ENCODE measurements at regions not wholly inside any gene's neighbourhood (a gene's known extent, or its start where the extent isn't known, plus 50 kb on each side); places are given as distances from the start of the nearest gene placed in this dataset.

DNA sequence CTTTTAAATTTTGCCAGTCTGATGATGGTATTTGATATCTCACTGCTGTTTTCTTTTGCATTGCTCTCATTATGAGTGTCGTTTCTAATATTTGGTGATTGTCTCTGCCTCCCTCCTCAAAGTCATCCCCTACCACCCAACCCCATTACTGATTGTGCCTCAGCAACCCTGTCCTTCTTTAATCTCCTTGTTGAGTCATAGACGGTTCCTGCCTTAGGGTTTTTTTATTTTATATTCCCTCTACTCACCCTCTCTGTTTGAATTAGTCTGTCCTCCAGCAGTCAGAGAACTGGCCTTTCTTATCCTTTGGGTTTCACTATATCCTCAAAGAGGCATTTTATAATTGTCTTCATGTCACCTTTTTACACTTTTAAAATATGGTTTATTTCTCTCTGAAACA is 409.3 kb upstream of the CPEB2 start:
- no peak for DNase-seq

DNA sequence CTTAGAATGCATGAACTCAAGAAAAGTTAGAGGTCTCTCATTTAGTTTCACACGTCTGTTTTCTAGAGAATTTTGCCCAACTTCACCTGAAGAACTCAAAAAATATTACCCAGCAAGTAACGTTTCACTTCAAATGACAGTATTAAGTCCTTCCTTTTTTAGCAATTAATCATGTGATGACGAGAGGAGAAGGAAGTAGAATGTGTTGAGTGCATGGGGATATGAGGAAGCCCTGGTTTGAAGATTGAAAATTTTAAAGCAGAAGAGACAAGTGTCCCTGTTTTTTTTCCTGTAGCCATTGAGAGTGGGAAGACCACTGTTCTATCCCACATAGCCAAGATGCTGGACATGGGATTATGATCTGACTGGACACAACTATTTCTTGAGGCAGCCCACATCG is 406.3 kb upstream of the CPEB2 start:
- no peak for DNase-seq

DNA sequence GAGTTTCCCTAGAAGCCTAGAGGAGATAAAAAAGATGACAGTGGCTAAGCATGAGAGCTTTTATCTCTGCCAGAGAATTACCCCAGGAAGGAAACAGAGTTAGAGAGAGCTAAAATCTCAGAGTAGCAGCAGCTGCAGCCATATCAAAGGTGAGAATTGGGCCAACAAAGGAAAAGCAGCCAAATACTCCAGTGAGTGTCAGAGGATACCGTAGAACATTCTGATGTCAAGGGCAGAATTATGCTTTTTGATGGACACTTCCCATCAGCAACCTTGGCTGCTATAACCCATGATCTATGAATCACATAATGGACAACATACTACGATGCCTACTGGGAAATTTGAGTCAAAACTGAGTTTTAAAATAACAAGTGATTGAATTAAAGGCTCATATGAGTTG is 405.8 kb upstream of the CPEB2 start:
- DNase-seq: no peak

DNA sequence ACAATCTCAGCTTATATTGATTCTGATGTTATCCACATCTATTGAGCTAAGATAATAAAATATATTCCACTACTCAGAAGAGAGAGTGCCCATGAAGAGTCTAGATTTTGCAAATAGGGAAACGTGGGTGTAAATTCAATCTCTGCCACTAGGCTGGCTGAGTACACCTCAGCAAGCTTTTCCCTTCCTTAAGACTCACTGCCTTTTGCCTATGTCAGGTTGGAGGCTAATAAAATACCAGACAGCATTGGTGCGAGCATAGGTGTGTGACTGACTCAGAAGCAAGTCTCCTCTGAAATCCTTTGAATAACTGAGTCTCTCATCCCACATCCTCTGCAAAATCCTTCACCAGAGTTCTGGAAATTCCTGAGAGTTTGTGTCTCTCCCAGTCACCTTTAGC is 405.4 kb upstream of the CPEB2 start:
- no peak for DNase-seq

DNA sequence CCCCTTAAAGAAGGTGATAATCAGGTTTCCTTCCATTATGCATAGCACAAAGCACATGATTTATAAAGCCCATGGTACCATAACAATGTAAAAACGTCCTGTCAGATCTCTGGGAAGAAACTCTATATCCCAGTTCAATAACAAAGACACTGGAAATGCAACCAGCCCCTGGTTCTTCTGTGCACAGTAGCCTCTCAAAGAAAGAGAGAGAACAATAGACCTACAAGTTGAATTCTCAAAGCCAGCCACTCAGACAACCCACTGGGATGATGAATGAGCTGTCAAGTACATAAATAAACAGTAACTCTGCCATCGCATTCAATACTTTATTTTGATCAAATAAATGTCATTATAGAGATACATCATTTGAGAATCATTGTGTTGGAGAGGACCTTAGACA is 400.1 kb upstream of the CPEB2 start:
- DNase-seq: no peak

DNA sequence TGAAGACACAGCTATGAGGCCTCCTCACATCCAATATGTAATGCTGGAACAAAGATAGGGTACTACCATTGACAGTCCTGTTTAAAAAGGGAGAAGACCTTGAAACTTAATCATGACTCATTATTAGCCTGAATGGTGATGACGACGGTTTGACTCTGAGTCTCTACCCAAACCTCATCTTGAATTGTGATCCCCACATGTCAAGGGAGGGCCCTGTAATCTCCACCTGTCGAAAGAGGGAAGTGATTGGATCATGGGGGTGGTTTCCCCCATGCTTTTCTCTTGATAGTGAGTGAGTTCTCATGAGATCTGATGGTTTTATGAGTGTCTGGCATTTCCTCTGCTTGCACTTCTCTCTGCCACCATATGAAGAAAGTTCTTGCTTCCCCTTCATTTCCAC is 395.3 kb upstream of the CPEB2 start:
- DNase-seq: no peak

DNA sequence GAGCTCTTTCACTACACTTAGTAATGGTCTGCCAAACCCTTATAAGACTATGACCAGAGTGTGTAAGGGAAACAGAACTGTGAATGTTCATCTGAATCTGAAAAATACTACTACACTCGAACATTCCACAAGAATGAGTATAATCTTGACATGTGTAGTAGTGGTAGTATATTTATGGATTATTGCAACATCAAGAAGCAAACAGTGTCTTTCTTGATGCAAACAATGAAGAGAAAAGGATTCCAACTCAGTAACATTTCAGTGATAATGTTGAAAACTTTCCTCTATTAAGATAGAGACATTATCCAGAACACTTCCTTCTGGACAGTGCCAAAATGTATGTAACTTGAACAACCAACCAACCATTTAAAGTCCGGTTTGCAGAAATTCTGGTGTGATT is 394.7 kb upstream of the CPEB2 start:
- no peak for DNase-seq

DNA sequence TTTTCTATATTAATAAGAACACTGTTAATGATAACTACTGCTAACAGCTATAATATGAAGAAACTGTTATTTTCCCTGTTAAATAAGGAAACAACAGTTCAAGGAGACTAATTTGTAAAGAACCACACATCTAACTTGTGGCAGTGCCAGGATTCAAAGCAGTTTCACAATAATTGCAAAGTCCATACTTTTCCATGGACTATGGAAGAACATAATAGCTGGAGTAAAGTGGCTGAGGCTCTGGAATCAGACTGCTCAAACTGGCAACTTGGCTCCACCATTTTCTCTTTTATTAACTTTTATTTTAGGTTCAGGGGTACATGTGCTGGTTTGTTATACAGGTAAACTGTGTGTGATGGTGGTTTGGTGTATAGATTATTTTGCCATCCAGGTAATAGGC is 393.7 kb upstream of the CPEB2 start:
- no peak for DNase-seq

DNA sequence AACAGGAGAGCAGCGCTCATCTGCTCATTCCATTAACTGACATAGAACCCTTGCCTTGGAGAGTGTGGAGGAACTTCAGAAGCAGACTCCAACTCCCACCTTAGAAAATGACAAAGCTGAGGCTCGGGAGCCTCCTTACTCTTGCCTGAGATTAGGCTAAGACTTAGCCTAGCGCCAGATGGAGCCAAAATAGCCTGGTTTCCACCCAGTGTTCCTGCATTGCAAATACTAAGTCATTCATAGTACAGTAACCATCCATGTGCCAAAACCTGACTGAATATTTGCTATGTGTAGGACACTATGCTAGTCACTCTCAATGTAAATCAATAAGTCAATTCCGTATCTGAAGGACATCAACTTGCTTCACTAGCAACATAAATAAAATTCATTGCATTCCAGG is 387.4 kb upstream of the CPEB2 start:
- no peak for DNase-seq

DNA sequence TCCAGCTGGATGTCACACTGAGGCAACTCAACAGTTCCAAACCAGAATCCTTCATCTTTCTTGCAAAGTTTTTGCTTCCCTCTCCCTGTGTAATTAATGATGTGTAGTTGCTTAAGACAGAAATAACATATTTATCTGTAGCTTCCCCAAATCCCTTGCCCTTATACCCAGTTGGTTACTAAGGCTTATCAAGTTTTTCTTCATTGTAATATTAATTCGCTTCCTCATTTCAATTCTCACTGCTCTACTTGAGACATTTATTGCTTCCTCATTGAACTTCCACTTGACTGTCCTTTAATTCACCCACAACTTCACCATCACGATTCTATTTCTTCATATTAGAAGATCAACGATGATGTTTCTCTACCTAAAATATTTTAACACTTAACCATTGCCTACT is 386.6 kb upstream of the CPEB2 start:
- DNase-seq: no peak

DNA sequence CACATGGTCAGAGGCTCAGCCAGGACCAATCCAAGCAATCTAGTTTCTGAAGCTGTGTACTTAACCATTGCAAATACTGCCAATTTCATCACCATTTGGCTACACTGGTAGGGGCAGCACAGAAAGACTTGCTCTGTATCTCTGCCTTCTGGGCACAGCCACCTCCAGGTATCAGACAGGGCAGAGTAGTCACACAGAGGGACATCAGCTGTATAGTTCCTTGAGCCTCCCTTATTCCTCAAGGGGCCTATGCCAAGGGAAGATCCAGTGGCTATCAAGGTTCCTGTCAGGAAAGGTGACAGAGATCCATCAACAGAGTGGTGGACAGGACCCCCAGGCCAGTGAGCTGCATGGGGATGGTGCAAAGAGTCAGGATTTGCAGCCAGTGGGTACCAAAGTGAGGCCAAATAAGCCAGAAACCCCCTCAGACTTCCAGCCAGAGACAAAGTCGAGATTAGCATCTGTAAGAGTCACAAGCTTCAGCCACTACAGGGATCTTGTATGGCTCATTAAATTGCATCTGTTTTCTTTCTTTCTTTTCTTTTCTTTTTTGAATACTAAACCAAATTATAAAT is 381.6 kb upstream of the CPEB2 start:
- DNase-seq: no peak

DNA sequence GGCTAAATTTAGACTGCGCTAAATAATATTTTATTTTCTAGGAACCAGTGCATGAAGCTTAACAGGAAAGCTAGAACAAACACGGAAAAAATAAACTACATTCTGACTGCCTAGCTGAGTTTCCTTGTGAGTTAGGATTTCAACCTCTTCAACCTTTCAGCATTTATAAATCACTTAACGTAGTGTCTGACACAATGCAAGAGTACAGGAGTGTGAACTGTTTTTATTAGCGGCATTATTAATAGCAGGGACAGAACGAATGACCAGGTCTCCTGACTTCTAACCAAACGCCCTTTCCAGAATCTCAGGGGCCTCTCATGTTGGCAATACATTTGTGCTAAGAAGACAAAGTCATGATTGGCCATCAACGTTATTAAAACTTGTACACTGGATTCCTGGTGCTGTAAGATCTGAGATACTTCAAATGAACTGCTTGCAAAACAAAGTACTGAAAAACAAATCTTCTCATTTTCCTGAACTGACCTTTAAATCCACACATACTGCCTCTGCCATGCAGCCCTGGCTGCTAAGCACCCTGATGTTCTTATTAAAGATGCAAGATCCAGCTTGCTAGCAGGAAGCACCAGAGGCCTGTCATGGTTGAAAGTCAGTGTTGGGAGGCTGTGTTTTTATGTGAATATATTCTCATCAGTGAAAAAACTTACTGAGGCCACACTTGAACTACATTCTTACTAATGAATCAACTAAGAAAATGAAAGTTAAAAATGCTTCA is 380.4 kb upstream of the CPEB2 start:
- DNase-seq: no peak

DNA sequence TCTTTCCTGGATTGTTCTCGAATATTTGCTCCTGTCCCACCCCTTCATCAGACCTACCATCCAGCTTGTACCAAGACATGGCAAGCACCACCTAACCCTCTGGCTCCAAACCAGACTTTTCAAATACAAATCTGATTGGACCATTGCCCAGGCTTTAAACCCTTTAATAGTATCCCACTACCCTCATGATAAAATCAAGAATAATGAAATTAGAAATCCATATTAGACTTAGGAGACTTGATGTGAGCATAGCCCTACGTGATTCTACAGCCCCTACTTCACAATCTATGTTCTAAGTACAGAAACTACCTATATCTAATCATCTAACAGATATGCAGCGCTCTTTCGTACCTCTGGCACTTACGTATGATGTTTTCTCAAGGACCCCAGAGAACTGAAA is 375.2 kb upstream of the CPEB2 start:
- no peak for DNase-seq

DNA sequence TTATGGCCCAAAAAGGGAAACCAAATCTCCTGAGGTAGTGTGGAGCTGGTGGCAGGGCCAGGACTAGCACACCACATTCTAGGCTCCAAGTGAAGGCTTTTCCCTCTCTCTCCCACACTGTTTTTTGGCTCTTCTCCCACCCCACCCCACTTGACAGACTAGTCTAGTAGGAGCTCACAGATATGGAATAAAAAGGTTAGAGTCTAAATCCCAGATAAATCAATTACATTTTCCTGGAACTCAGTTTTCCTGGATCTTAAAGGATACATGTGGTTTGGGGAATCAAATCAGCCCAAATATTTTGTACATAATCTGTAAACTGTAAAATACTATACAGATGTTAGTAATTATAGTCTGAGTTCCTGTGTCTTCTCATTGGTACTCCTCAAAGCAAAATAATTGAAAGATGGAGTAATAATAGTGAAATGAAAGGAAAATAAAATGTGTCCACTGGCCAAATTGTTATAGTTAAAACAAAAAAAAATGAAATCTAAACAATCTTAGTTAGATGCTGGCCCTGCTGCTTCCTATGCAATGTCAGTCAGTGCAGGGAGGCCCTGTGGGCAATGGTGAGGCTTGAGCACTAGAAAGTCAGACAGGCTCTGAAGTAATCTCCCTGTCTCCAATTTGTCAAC is 370.4 kb upstream of the CPEB2 start:
- DNase-seq: no peak

DNA sequence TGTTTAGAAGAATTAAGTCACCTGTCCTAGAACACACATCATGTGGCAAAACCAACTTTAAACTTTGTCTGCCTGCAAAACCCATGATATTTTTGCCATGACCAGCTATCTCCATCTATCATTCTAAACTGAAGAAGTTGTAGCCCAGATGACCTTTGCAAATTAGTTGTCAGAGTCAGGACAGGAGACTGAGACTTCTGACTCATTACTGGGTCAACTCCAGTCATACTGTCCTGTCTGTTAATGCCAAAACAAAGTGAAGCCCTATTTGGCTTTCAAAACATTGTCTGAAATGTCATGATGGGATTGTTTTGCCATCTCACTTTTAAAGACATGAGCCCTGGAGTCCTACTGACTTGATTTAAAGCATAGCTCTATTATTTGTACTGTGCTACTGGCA is 365.7 kb upstream of the CPEB2 start:
- no peak for DNase-seq

DNA sequence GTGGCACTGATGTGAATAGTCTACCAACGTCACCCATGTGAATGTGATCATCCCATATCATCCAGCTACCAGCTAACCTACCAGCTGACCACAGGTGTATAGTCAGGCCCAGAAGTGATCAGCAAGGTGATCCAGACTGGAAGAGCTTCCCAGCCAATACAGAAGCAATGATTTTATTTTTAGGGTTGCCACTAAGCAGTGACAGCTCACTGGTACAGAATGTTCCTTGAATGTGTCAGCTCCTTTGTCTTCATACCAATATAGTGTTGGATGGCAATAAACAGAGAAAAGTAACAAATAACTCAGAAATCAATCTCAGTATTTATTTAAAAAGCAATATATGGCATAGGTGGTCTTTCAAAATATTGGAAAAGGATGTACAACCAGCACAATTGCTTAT is 361.8 kb upstream of the CPEB2 start:
- DNase-seq: no peak

DNA sequence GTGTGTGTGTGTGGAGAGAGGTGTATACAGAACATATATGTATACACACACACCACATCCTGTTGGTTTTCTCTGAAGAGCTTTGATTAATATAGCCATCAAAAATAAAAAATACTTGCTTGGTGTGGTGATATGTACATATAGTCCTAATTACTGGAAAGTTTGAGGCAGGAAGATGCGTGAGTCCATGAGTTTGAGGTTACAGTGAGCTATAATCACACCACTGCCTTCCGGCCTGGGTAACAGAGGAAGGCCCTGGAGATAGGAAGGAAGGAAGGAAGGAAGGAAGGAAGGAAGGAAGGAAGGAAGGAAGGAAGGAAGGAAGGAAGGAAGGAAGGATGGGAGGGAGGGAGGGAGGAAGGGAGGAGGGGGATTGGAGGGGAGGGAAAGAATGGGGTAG is 360.4 kb upstream of the CPEB2 start:
- no peak for DNase-seq

DNA sequence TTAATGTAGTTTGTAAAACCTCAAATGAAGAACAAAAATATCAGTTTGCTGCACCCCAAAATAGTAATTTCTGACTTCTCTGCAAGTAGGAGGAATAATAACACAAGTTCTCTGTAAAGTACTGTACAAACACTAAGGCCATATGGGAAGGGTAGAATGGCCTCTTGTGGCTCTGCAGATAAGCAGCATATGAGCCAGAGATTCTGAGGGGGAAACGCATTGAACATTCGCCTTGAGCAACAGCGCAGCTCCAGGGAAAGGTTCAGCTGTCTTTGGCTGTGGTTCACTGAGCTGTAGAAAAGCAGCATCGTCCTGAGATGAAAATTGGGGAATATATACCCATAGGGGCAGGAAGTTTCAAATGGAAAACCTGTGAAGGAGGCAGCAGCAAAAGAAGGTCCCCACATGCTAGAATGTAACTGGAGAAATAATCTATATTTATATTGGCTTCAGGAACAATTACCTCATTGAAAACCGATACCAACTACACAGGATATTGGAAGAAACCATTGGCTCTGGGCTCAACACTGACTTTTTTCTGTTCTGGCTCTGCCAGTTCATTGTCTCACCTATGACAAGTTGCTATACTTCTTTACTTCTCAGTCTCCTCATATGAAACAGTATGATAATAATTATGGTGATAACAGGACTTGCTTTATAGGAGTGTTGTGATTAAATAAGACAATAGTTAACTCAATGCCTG is 357.6 kb upstream of the CPEB2 start:
- no peak for DNase-seq

DNA sequence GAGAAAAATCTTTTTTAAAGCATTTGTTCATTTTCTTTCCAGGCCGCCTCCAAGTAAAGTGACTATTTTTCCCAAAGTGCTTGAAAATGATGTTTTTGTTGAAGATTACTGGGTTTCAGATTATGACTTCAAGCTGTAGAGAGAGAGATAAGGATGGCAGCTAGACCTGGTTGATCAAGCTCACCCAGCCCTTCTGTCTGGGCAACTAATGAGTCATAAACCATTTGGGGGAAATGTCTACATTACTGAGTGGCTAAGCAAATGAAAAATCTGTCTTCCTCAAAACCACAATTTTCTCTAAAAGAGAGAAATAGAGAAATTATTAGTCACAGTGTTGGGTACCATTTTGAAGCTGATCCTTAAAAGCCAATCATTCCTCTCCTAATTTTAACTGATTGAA is 355.4 kb upstream of the CPEB2 start:
- DNase-seq: no peak

DNA sequence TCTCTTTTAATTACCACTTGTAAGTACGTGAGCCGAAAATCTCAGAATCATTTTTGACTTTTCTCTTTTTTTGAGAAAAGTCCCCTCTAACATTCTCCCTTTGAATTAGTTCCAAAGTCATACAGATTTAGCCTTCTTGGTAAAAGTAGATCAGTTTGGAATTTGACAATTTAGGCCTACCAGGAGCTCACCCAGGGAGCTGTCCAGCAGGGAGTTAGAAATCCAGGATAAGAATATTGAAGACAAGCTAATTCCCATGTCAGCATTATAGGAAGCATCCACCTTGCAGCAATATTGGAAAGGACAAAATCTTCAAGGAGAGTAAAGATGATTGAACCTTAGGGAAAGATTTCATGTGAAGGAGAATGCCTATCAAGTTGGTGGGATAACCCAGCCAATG is 352.2 kb upstream of the CPEB2 start:
- no peak for DNase-seq

DNA sequence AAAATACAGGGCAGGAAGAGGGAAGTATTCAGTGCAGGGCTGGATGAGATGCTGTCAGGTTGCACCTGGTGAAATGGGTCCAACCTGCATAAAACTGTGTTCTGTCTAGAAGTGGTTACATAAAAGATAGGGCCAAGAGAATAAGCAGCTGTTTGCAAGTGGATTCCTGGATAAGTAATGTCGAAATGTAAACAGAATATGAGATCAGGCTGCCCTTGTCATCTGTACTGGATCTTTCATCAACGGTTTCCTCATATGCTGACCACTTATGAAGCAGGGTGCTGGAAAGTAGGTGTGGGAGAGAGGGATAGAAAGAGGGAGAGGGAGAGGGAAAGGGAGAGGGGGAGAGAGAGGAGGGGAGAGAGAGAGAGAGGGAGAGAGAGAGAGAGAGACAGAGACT is 349.8 kb upstream of the CPEB2 start:
- no peak for DNase-seq

DNA sequence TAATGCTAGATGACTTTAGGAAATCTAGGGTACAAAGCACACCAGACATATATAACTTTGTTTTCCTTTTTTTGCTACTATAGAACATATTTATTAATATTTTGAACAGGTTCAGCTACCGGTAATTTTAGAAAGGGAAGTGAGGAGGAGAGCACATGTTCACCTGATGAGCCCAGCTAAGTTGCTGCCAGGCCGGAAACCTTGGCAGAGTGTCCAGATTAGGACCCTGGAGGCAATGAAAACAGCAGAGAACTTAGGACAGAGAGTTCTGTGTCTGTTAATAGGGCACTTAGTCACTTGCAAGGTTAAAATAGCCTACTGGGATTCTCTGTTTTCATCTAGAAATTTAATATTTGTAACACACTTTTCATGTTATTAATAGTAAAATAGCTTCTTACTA is 348.9 kb upstream of the CPEB2 start:
- DNase-seq: no peak

DNA sequence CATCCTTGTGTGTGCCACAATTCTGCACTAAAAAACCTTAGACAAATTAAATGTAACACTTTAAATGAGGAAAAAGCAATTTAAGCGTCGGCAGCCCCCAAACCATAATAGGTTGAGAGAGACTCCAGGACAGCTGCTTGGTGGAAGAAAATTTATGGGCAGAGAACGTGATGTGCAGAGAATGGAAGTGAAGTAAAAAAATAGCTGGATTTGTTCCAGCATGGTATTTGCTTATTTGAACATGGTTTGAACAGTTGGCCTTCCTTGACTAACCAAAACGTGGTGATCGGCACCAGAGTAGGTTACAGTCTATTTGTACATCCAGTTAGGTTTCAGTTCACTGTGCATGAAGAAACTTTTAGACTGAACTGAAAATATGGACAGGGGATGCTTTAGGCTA is 343.0 kb upstream of the CPEB2 start:
- no peak for DNase-seq

DNA sequence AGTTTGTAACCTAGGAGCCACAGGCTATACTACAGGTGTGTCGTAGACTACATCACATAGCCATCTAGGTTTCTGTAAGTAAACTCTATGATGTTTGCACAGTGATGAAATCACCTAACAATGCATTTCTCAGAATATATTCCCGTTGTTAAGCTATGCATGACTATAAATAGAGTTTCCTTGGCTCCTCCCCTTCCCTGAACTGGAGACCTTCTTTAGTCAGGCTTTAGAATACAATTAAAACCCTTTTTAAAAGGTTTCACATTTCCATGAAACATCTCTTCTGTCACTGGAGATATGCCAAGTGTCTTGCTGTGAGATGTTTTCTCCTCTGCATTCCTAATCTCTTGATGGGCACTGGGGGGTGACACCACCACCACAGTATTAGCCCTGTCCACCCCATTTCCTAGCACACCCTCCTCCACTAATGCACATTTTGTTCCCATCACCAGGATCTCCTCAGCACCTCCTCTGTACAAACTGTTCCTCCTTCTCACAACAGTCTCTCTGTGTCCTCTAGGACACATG is 334.6 kb upstream of the CPEB2 start:
- DNase-seq: no peak

Measured in NCI-H446 treated with DMSO at 0.1 percent for 48 hours (cell line).